Smooth muscle cell (in vitro differentiated cells): ENCODE measurements at regions not wholly inside any gene's neighbourhood (a gene's known extent, or its start where the extent isn't known, plus 50 kb on each side); places are given as distances from the start of the nearest gene placed in this dataset.
A peak's percentile ranks its signal among the peaks of the same experiment; 100 is the strongest.

Experiments
- DNase-seq: peaks from one replicate; lab custom pipeline; 2025; ENCODE audit not compliant: unreplicated experiment; lab: John Stamatoyannopoulos, UW
- H2AFZ ChIP-seq: fragments of 200-600 bp; sonication (generic); 2 replicates; pipeline ENCODE4 v1.6.0; 2016; ENCODE audit warnings: antibody characterized with exemption, low read depth, mild to moderate bottlenecking
- H3F3A ChIP-seq: fragments of 200-600 bp; sonication (generic); 2 replicates; pipeline ENCODE4 v1.6.0; 2017; ENCODE audit warnings: antibody characterized with exemption, low read depth
- H3K27ac ChIP-seq: fragments of 200-600 bp; sonication (generic); 2 replicates; pipeline ENCODE4 v1.5.1; 2016; ENCODE audit warnings: low read depth, mild to moderate bottlenecking
- H3K27me3 ChIP-seq: fragments of 200-600 bp; sonication (generic); 2 replicates; pipeline ENCODE4 v1.6.1; 2016; ENCODE audit warnings: low read depth, mild to moderate bottlenecking
- H3K36me3 ChIP-seq: fragments of 200-600 bp; sonication (generic); 2 replicates; pipeline ENCODE4 v1.5.1; 2016; ENCODE audit warnings: low read depth
- H3K4me1 ChIP-seq: fragments of 200-600 bp; sonication (generic); 2 replicates; pipeline ENCODE4 v1.5.1; 2016; ENCODE audit warnings: low read depth
- H3K4me2 ChIP-seq: fragments of 200-600 bp; sonication (generic); 2 replicates; pipeline ENCODE4 v1.6.0; 2016; ENCODE audit warnings: mild to moderate bottlenecking
- H3K4me3 ChIP-seq: fragments of 200-600 bp; sonication (generic); 2 replicates; pipeline ENCODE4 v1.5.1; 2016; ENCODE audit warnings: mild to moderate bottlenecking
- H3K79me2 ChIP-seq: fragments of 200-600 bp; sonication (generic); 2 replicates; pipeline ENCODE4 v1.6.0; 2016; ENCODE audit warnings: low read depth, mild to moderate bottlenecking
- H3K9ac ChIP-seq: fragments of 200-600 bp; sonication (generic); 2 replicates; pipeline ENCODE4 v1.6.0; 2016; ENCODE audit warnings: low read depth
- H3K9me3 ChIP-seq: fragments of 200-600 bp; sonication (generic); replicated peaks from 2 replicates; pipeline ENCODE4 v1.5.1; 2016; ENCODE audit warnings: low read depth
- H4K20me1 ChIP-seq: fragments of 200-600 bp; sonication (generic); 2 replicates; pipeline ENCODE4 v1.6.0; 2016; ENCODE audit warnings: low read depth
- CTCF ChIP-seq: fragments of 200-600 bp; sonication (generic); IDR thresholded peaks from 2 replicates; pipeline ENCODE4 v1.5.1; 2017; ENCODE audit warnings: borderline replicate concordance, mild to moderate bottlenecking, antibody characterized with exemption; ENCODE audit not compliant: insufficient read depth, poor library complexity, severe bottlenecking
- WGBS: methylation state at CpG from one replicate; pipeline ENCODE4 v1.1.7; 2016; ENCODE audit warnings: low lambda C conversion rate; 5-methylcytosine and 5-hydroxymethylcytosine counted together

- Histone ChIP-seq H3K36me3 (no peaks in the 10 kb centered on the region), H3K27me3 (no peaks in the 10 kb centered on the region), H3K4me1 (no peaks in the 10 kb centered on the region), H3K9me3 (no peaks in the 10 kb centered on the region), H4K20me1 (no peaks in the 10 kb centered on the region), H3K4me2 (no peak overlapping the region), H3K79me2 (no peaks in the 10 kb centered on the region), H3K27ac (no peak overlapping the region), H3K9ac (no peak overlapping the region), H3F3A (no peaks in the 10 kb centered on the region), H2AFZ (peak overlapping the region; percentile 20), H3K4me3 (no peak overlapping the region)
- 57% methylated on average over 3 of the region's 3 CpGs for WGBS
- DNase-seq: no peak
- TF ChIP-seq CTCF: no peak
Observed at GRCh38 chr13:88112526-88112925, 441.4 kb downstream of the SLITRK5 start.

GRCh38 chr13:88115976-88116375 lies 444.8 kb downstream of the SLITRK5 start:
- WGBS: 60% methylated on average over 2 of the region's 2 CpGs
- no peaks in the 10 kb centered on the region for H4K20me1 ChIP-seq
- no peaks in the 10 kb centered on the region for H3K9me3 ChIP-seq
- TF ChIP-seq CTCF: no peak
- H3K36me3 ChIP-seq: no peaks in the 10 kb centered on the region
- no peak for DNase-seq
- no peaks in the 10 kb centered on the region for H3K27me3 ChIP-seq
- no peak overlapping the region for H3K4me3 ChIP-seq
- no peak overlapping the region for H3K27ac ChIP-seq
- H3K79me2 ChIP-seq: no peaks in the 10 kb centered on the region
- no peak overlapping the region for H3K9ac ChIP-seq
- no peaks in the 10 kb centered on the region for H3K4me1 ChIP-seq
- H3F3A ChIP-seq: no peaks in the 10 kb centered on the region
- no peak overlapping the region for H3K4me2 ChIP-seq
- no peak overlapping the region for H2AFZ ChIP-seq

GRCh38 chr13:88118952-88119351 lies 447.8 kb downstream of the SLITRK5 start:
- Histone ChIP-seq H2AFZ (no peak overlapping the region), H3K4me3 (no peak overlapping the region), H3K27ac (no peak overlapping the region), H3K4me2 (no peak overlapping the region), H3K27me3 (no peaks in the 10 kb centered on the region), H3K9ac (no peak overlapping the region), H3K4me1 (no peaks in the 10 kb centered on the region), H4K20me1 (no peaks in the 10 kb centered on the region), H3F3A (no peaks in the 10 kb centered on the region), H3K36me3 (no peaks in the 10 kb centered on the region), H3K79me2 (no peaks in the 10 kb centered on the region), H3K9me3 (no peaks in the 10 kb centered on the region)
- no peak for DNase-seq
- 91% methylated on average over 3 of the region's 3 CpGs for WGBS
- no peak for TF ChIP-seq CTCF

GRCh38 chr13:88124142-88124541 lies 453.0 kb downstream of the SLITRK5 start:
- Histone ChIP-seq H3K27me3 (no peaks in the 10 kb centered on the region), H3K4me1 (no peaks in the 10 kb centered on the region), H3K9me3 (no peaks in the 10 kb centered on the region), H2AFZ (no peak overlapping the region), H3K79me2 (no peaks in the 10 kb centered on the region), H4K20me1 (no peaks in the 10 kb centered on the region), H3K9ac (no peak overlapping the region), H3K27ac (no peak overlapping the region), H3F3A (no peaks in the 10 kb centered on the region), H3K4me3 (no peak overlapping the region), H3K36me3 (no peaks in the 10 kb centered on the region), H3K4me2 (no peak overlapping the region)
- TF ChIP-seq CTCF: no peak
- no peak for DNase-seq
